ENCODE measurements at regions not wholly inside any gene's neighbourhood (a gene's known extent, or its start where the extent isn't known, plus 50 kb on each side); places are given as distances from the start of the nearest gene placed in this dataset.

- TF ChIP-seq RAD21 (IDR thresholded peaks at IDR 0.05 in 1 of 2, conservative IDR thresholded peaks at IDR 0.05 in 1 of 2; ENCODE audit: low read depth in 2 of 2, low read length in 2 of 2) (no peak), CEBPB (IDR thresholded peaks at IDR 0.05; ENCODE audit: low read depth, low read length) (no peak)
Observed at GRCh38 chr9:87179553-87180340, 232.4 kb upstream of the GAS1 start (continued).
